HT-29 (cell line): ENCODE measurements at regions not wholly inside any gene's neighbourhood (a gene's known extent, or its start where the extent isn't known, plus 50 kb on each side); places are given as distances from the start of the nearest gene placed in this dataset.

Source experiments
- DNase-seq: peaks from one replicate; pipeline ENCODE4 v3.0.0-alpha.2; 2015; ENCODE audit warnings: low spot score

DNA sequence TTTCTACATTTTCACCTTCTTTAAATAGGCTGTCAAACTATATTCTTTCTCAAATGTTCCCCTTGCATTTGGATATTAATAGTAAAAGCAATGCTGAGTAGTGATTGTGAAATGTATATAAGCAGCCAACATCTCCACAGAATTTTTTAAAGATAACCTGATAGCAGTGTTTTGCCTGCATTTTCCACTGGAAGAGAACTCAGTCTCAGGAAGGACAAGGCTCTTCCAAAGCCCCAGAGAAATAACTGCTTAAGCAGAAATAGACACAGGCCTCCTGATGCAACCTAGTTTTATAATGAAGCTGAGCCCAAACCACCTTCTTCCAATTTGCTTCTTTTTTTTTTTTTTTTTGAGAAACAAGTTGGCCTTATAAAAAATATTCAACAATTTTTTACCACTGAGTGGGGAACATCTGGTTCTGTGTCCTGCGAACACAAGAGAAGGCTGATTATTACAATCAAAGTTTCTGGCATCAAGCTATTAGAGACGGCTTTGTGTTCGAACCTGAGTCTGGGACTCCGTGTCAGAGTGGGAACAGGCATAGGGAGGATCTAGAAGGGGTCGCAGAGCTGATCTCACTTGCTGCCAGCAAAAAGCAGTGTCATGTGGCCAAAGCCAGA lies 332.5 kb upstream of the TBL1XR1 start:
- no peak for DNase-seq

DNA sequence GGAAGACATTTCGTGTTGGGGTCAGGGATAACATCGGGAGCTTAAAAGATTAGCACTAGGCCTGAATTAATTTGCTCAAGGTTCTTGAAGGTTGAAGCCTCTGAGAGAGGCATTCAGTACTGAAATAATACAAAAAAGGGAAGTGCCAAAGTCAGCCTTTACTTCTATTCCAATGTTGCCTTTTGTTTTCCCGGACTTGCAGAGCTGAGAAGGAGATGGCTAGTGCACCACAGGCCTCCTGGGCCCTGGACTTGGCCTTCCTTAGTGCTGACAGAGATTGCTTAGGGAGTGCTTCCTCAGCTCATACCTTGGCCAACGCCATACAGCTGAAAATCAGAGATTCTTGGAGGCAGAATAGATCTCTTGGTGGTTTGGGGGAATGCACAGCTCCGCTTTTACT lies 333.6 kb upstream of the TBL1XR1 start:
- no peak for DNase-seq

DNA sequence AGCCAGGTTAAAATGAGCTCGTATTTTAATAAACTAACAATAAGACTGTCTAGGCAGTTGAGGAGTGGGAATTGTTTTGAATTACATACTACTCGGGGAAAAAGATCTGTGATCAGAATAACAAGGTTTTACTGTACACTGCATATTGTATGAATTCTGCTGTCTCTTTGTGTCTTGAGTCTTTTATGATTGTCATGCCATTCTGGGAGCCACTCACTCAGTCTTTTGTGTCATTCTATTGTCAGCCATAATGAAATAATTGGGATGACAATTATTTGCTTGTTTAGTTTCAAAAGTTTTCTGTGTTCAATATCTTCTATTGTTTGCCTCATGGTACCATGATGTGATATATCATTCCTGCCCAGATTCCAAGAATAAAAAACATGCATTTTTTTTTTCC lies 339.6 kb upstream of the TBL1XR1 start:
- no peak for DNase-seq

DNA sequence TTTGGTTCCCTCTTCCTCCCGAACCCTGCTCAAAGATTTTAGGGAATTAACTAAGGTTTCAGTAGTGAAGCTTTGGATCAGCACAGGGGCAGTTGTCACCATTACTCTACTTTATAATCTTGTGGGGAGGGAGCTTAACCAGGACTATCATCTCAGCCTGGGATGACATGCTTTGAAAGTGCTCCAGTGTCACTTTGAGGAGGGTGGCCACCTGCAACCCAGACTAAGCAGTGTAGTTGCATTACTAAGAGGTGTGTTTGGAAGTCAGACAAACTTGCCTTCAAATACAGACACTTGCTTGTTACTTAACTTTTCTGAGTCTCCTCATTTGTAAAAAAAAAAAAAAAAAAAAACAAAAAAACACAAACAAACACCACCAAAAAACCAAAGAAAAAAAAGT lies 340.3 kb upstream of the TBL1XR1 start:
- no peak for DNase-seq

DNA sequence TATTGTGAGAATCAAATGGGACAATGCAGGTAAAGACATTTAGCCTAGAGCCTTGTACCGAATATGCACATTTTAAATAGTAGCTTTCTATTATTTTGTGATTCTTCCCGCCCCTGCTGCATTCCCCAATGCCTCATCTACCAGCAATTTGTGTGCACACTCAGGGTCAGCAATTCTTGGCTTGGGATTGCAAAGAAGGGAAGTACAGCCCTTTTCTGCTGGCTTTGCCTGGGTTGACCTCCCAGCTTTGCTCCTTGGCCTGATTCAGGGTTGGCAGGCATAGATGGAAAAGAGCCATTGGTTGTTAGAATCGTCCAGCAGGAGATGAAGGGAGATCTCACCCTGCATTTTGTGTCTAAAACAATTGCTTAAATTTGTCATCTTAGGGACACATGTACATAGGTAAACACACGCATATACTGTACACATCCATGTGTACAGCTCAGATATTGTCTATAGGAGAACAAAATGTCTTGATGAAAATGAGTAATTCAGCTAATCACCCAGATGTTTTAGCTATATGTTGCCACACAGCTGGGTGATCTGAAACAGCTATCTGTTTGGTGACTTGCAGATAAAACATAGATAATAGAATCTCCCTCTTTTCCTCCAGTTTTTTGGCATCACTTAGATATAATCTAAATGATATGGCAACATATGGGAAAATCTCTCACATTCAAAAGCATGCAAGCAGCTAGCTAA lies 340.9 kb upstream of the TBL1XR1 start:
- no peak for DNase-seq

DNA sequence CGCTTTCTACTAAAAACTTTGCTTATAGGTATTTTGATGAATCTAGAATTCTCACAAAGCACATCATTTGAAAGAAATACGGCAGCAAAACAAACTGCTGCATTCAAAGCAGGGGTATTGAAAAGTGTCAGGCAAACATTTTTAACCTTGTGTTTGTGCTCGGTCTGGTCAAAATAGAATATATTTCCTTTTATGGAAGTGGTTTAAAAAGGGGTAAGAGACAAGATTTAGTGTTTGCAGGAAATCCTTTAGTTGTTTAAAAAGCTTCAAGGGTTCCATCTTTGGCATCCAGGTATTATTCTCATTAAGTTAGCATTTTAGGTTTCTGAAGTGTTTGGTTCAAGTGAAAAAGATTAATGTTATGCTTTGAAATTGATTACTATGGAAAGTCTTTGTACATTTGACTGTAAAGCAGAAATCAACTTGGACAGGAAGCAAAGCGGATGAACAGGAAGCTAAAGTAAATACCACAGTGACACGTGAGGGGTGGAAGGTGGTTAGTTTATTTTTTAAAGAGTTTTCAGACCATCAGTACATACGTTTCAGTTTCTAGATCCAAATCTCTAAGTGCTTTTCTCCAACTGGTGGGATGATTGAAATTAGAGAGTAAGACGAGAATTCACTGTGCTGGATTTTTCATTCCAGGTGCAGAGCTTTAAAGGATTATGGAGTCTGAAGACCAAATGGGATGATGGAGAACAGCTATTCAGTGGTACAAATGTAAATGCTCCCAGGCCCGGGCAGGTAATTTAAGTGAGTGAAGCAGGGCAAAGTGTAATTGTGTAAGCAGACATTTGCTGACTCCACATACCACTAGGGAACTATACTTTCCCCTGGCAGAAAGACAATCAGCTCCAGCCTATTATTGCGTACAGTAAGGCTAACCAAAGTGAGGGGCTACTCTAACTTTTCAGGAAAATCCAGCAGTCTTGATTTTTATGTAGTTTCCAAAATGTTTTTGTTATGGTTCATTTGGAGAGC lies 341.8 kb upstream of the TBL1XR1 start:
- DNase-seq = peak; percentile 47

DNA sequence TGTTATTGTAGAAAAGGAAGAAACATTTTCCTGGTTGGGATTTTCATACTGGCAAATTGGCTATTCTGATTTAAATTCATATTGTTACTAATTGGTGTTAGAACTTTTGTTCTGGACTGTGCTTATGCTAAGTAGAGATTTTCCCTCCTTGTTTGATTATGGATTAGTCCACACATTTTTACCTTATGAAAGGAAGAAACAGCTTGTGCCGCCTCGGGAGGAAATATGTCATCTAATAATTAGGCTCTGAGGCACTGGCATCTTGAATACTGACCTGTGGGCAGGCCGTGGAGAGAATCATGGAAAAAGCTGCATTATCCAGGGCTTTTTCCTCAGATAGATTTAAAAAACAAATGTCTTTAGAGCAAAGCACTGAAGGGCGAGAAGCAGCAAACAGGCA lies 344.3 kb upstream of the TBL1XR1 start:
- no peak for DNase-seq

DNA sequence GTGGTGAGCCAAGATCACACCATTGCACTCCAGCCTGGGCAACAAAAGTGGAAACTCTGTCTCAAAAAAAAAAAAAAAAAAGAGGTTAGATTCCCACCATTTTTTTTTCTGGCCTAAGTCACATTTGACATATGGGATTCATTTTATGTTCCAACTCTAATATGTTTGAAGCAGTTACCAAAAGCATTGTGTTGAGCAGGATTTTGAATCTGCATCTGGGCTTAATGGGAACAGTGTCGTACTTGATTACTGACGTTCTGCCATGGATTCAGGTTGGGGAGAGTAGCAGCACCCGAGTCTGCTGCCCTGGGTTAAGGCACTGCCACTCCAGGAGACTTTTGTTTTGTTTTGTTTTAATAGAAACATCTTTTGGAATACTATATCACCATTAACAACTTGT lies 348.7 kb upstream of the TBL1XR1 start:
- DNase-seq = no peak

DNA sequence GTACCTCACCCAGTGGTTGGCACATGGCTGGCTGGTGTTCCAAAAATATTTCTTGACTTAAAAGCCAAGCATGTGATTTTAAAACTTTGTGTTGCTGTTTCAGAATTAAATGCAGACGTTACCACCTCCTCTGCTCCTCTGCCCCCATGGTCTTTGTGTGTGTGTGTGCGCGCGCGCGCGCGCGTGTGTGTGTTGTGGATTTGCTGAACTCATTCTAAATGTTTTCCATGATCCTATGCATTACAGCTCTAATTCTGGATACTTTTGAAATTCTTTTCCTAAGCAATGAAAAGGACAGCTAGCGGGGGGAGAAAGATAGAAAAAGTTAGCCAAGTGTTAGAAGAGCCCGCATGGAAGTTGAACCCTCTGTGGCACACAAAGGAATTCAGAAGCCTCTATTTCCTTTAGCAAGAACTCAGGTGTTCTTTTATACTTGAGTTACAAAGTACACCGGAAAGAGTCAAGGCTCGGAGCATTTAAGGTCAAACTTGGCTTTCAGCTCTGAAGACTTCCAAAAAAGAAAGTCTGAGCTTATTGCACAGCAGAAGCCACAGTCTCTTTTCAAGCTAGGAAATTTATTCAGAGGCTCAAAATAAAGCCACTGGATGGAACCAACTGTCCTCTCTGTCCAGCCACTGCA lies 350.5 kb upstream of the TBL1XR1 start:
- no peak for DNase-seq

DNA sequence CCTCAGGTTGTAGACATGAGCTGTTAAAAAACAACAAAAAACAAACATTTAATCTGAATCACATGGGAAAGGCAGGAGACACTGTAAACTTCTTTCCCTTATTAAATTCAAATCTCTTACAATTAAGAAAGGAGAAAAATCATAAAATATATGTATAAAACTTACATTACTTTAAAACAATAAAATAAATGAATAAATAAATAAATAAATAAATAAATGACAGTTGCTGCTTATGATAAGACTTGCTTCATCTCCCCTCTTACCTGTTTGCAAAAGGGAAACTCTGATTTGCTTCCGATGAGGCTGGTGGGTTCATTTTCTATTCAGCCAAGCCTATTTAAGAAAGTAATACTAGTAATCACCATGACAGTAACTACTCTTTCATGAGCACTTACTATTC lies 353.4 kb upstream of the TBL1XR1 start:
- no peak for DNase-seq

DNA sequence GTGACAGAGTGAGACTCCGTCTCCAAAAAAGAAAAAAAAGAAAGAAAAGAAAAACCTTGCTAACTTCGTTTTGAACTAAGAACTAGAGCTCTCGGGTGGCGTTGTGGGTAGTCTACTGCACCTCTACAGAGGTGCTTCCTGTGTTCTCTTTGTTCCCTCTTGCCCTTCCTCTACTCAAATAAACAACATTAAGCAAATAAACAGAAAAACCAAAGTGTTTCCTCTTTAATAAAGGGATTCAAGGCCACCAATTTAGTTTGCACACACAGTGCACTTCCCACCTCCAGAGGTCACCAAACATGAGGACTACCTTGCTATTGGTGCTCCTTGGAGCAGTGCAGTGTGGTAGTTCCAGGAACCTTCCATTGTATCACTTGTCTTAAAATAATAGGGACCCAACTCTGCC lies 354.2 kb upstream of the TBL1XR1 start:
- DNase-seq = peak; percentile 43

DNA sequence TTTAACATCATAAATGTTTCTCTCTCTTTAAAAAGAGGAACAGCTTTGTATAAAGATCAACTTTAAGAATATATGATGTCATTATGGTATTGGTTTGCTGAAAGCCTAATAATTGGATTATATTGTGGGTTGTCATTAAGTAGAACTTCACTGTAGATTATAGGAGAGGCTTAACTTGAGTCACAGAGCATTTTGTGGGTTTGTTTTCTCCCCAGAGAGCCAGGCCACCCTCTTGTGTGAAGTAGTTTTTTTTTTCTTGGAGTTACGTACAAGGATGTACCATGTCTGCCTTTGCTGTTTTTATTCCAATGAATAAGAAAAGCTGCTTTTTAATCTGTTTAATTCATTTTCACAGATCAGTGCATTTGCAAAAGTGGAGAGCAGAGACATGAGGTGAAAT lies 354.8 kb upstream of the TBL1XR1 start:
- DNase-seq = no peak

DNA sequence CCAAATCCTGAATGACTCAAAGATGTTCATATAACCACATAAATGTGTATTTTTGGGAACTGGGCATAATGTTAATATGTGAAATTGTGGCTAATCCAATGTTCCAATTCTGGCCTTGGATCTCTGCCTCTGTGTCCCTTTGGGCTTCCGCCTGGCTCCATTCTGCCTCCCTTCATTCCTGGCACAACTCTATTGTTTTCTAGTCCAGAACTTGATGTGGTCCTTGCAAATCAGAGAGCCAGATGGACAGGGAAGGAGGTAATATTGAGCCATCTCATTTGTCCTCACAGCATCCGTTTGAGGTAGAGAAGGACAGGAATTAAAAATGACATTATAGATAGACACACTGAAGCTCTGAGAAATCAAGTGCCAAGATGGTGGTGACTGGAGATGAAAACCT lies 355.7 kb upstream of the TBL1XR1 start:
- DNase-seq = no peak

DNA sequence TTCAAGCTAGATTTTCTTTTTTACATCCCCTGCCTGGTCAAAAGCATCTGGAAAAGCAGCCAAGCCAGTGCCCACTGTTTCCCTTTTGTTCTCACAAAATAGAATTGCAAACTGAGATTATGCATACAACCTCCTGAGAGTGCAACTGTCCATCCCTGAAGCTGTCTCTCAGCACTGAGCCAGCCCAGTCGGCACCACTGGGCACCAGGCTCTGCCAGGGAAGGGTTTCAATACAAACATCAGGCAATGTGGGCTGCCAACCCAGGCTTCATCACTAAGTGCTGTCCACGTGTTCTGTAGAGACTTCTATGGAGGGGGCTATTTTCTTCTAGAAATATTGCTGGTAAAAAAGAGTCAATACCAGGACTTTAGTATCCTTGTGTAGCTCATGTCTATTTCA lies 356.3 kb upstream of the TBL1XR1 start:
- DNase-seq = no peak

DNA sequence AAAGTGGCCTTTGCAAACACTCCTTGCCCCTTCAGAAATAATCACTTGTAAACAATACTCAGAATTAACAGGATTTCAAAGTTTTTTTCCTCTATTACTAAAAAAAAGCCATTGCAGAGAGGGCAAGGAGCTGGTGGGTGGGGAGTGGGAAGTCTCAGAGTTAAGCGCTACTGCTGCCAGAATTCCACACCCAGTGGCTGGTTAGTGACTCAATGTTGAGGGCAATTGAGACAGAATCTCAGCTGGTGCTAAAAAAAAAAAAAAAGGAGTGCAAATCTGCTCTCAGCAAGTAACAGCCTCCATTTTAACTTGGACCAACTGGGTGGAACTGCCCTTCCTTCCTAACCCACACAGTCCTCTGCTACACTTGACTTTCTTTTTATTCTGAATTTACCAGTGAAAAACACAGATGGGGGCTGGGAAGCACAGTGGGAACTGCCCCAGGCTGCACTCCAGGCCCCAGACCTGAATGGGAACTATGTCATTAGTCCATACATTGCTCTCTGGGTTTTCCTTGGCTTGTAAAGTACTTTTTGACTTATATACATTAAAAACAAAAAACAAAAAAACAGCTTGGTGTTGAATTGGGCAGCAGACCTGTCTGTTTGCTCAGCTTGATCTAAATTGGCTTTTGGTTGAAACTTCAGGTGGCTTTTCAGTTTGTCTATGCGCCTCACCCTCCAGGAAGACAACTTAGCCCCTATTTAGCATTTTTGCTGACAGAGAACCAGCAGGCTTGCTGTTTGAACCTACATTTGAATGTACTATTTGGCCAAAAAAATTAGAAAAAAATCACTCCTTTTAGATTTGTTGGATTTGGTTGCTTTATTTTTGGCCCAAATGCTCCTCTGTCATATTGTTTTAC lies 357.8 kb upstream of the TBL1XR1 start:
- DNase-seq = no peak

DNA sequence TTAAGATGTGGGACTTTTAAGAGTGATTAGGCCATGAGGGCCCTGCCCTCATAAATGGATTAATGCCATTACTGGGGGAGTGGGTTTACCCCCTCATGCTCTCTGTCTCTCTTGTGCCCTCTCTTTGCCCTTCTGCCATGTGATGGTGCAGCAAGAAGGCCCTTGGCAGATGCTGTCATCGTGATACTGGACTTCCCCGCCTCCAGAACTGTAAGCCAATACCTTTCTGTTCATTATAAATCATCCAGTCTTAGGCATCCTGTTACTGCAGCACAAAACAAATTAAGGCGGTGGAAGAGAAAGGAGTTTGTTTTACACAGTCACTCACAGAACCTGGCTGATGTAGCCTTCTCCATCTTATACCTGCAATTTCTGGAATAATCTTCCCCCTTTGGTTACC lies 360.3 kb upstream of the TBL1XR1 start:
- DNase-seq = no peak

DNA sequence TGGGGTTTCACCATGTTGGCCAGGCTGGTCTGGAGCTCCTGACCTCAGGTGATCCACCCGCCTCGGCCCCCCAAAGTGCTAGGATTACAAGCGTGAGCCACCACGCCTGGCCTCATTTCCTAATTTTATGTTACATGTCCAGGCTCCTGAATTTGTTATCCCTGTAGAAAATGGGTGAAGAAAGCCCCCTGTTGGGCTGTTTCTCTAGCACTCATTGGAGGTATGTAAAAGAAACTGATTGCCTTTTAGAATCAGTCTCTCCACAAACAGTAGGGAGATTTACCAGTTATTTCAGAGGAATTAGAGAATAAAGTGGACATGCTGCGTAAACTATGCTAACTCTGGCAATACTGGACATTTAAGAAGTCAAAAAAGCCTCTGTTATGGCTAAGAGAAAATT lies 364.1 kb upstream of the TBL1XR1 start:
- DNase-seq = no peak

DNA sequence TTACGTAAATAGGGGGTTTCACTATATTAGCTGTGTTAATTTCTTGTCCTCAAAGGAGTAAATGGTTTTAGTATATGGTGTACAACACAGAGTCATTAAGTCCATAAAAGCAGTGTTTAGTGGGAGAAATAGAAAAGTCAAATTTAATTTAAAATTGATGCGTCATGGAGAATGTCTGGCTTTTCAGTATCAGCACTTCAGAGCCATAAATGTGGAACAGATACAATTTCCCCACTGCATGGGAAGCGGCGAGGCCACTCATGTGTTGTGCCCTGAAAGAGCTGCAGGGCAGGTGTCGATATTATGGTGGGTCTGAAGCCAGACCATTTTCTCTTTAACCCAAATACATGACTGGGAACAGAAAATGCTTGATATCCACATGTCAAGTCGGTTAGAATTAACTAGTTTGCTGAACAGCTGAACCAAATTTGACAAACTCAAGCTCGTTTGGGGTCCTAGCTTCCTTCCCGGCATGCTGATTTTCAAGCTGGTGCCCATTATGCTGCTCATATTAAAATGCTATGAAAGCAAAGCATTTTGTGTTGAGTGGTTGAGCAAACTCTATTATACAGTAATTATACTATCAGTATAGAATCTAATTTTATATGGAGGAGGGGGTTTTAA lies 364.6 kb upstream of the TBL1XR1 start:
- no peak for DNase-seq

DNA sequence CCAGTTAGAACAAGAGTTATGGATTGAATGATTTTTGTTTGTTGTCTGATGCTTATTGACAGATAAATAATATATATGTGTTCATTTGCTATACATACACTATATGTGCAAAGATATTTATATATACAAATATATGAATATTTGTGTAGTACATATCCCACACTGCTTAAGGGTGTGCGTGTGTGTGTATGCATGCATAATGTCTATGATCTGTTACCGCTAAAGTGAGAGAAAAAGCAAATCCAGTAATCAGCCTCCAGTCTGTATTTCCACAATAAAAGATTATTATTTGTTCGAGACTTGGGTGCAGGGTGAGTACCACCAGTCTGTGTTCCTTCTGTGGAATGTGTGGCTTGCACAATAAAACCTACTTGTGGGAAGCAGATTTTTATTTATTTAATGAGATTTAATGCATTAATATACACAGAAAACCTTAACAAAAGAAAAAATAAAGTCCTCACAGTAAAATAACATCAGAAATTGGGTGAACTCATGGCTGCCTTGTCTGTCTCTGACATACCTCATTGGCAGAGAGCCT lies 366.0 kb upstream of the TBL1XR1 start:
- no peak for DNase-seq

DNA sequence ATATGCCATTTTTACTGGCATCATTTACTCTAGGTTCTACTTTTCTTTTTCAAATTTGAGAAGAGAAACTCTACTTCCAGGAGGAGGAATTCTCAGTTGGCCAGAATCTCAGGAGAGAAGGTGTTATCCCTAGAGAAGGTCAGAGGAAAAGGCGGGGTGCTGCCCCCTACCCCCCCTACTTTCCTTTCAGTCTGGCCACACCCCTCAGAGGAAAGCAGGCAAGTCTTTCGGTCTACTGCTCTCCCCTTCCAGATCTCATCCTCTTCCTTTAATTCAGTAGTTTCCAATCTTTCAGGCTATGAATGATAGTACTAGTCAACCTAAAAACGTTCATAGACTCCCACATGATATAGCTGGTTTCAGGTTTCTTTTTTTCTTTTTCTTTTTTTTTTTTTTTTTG lies 366.5 kb upstream of the TBL1XR1 start:
- DNase-seq = no peak
